Left ventricle myocardium inferior (tissue), 1 donor: ENCODE measurements at regions not wholly inside any gene's neighbourhood (a gene's known extent, or its start where the extent isn't known, plus 50 kb on each side); places are given as distances from the start of the nearest gene placed in this dataset.
"Not testable (repeated sequence)": the region's sequence is repeated elsewhere in the genome, so short reads cannot be mapped to it uniquely, and the experiment has no call there.

Source experiments
- DNase-seq: peaks from one replicate; pipeline ENCODE4 v3.0.0-alpha.2; 2020
- H3K27ac ChIP-seq: fragments of 200-600 bp; replicated peaks from 2 replicates; pipeline ENCODE4 v1.8.0; 2021
- H3K27me3 ChIP-seq: fragments of 200-600 bp; 2 replicates; pipeline ENCODE4 v1.8.0; 2021; ENCODE audit warnings: low read depth
- H3K36me3 ChIP-seq: fragments of 200-600 bp; 2 replicates; pipeline ENCODE4 v1.8.0; 2021
- H3K4me1 ChIP-seq: fragments of 200-600 bp; 2 replicates; pipeline ENCODE4 v1.8.0; 2021
- H3K4me3 ChIP-seq: fragments of 200-600 bp; 2 replicates; pipeline ENCODE4 v1.8.0; 2021; ENCODE audit warnings: mild to moderate bottlenecking, moderate library complexity
- H3K9me3 ChIP-seq: fragments of 200-600 bp; replicated peaks from 2 replicates; pipeline ENCODE4 v1.8.0; 2021
- CTCF ChIP-seq: fragments of 200-600 bp; IDR thresholded peaks from 2 replicates; pipeline ENCODE4 v1.8.0; 2021; ENCODE audit warnings: antibody characterized with exemption, mild to moderate bottlenecking, borderline replicate concordance
- intact Hi-C: fragments of 100-400 bp; cut with micrococcal nuclease; formaldehyde crosslinking; loops from one replicate; pipeline ENCODE4 v1.11.0; 2022
- donor health status: DM: no; HTN: yes; CAD: no; lungs with severe emphysema.

GRCh38 chr2:193382583-193382982 lies 1187.8 kb upstream of the TMEFF2 start:
- no peaks in the 10 kb centered on the region for H3K36me3 ChIP-seq
- no peak overlapping the region for H3K27ac ChIP-seq
- no peak for TF ChIP-seq CTCF
- no peaks in the 10 kb centered on the region for H3K4me1 ChIP-seq
- no peaks in the 10 kb centered on the region for H3K9me3 ChIP-seq
- H3K4me3 ChIP-seq = no peak overlapping the region
- H3K27me3 ChIP-seq = no peaks in the 10 kb centered on the region
- DNase-seq = no peak
- intact Hi-C loops = no loop called here

- peaks cover 5% of the 10 kb centered on the region for H3K9me3 ChIP-seq
- intact Hi-C loops = no loop called here
These were observed 1183.1 kb upstream of the TMEFF2 start for GRCh38 chr2:193377789-193378188.

DNA sequence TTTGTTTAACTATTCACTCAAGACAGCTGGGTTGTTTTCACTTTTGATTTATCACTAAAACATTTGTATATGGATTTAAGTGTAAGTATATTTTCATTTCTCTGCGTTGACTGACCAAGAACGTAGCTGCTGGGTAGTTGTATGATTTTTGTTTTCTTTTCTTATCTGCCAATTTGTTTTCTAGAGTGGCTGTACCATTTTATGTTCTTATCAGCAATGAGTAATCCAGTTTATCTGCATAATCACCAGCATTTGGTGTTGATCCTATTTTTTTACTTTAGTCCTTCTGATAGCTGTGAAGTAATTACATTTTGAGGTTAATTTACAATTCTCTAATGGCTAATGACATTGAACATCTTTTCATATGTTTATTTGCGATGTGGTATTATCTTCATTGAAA lies 1178.4 kb upstream of the TMEFF2 start:
- intact Hi-C loops = no loop called here
- TF ChIP-seq CTCF = no peak
- no peak overlapping the region for H3K4me3 ChIP-seq
- peaks cover 5% of the 10 kb centered on the region for H3K9me3 ChIP-seq
- H3K36me3 ChIP-seq = no peaks in the 10 kb centered on the region
- H3K27ac ChIP-seq = no peak overlapping the region
- no peaks in the 10 kb centered on the region for H3K27me3 ChIP-seq
- no peak for DNase-seq
- no peaks in the 10 kb centered on the region for H3K4me1 ChIP-seq

More at GRCh38 chr2:193377789-193378188, 1183.1 kb upstream of the TMEFF2 start:
- no peaks in the 10 kb centered on the region for H3K4me1 ChIP-seq
- no peaks in the 10 kb centered on the region for H3K27me3 ChIP-seq
- DNase-seq = no peak
- H3K4me3 ChIP-seq = no peak overlapping the region
- no peaks in the 10 kb centered on the region for H3K36me3 ChIP-seq
- no peak overlapping the region for H3K27ac ChIP-seq
- TF ChIP-seq CTCF = no peak

GRCh38 chr2:193371200-193371599 lies 1176.5 kb upstream of the TMEFF2 start:
- Histone ChIP-seq H3K4me1 (no peaks in the 10 kb centered on the region), H3K36me3 (no peaks in the 10 kb centered on the region), H3K27ac (no peak overlapping the region), H3K9me3 (peaks cover 5% of the 10 kb centered on the region), H3K4me3 (no peak overlapping the region), H3K27me3 (no peaks in the 10 kb centered on the region)
- intact Hi-C loops = no loop called here
- no peak for TF ChIP-seq CTCF
- no peak for DNase-seq

DNA sequence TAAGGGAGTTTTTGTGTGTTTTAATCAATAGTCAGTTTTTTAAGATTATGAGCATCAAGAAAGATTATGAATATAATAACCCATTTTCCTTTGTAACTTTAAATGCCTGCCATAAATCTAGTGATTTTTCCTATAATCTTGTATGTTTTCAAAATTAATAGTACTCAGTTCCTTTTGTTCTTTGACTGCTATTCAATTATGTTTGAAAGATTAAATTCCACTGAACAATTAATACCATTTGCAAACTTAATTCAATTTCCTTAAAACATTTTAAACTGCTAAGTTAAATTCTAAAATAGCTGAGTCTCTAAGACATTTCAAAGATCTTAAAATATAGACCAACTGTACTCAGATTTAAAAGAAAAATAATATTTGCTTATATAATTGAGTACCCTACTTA lies 1173.9 kb upstream of the TMEFF2 start:
- no peaks in the 10 kb centered on the region for H3K4me1 ChIP-seq
- no peaks in the 10 kb centered on the region for H3K27me3 ChIP-seq
- DNase-seq = no peak
- TF ChIP-seq CTCF = no peak
- H3K36me3 ChIP-seq = no peaks in the 10 kb centered on the region
- H3K9me3 ChIP-seq = no peaks in the 10 kb centered on the region
- H3K4me3 ChIP-seq = no peak overlapping the region
- intact Hi-C loops = no loop called here
- no peak overlapping the region for H3K27ac ChIP-seq

GRCh38 chr2:193357508-193357907 lies 1162.8 kb upstream of the TMEFF2 start:
- no peak for TF ChIP-seq CTCF
- H3K27ac ChIP-seq = no peak overlapping the region
- no peak for DNase-seq
- intact Hi-C loops = no loop called here
- no peaks in the 10 kb centered on the region for H3K4me1 ChIP-seq
- no peaks in the 10 kb centered on the region for H3K27me3 ChIP-seq
- no peaks in the 10 kb centered on the region for H3K36me3 ChIP-seq
- peaks cover 5% of the 10 kb centered on the region for H3K9me3 ChIP-seq
- H3K4me3 ChIP-seq = no peak overlapping the region

GRCh38 chr2:193352665-193353242 lies 1158.0 kb upstream of the TMEFF2 start:
- H3K4me1 ChIP-seq, H3K27me3 ChIP-seq, DNase-seq, H3K27ac ChIP-seq, intact Hi-C loops, H3K36me3 ChIP-seq, H3K4me3 ChIP-seq, H3K9me3 ChIP-seq: not testable (repeated sequence)
